ENCODE measurements at regions not wholly inside any gene's neighbourhood (a gene's known extent, or its start where the extent isn't known, plus 50 kb on each side); places are given as distances from the start of the nearest gene placed in this dataset.

DNA sequence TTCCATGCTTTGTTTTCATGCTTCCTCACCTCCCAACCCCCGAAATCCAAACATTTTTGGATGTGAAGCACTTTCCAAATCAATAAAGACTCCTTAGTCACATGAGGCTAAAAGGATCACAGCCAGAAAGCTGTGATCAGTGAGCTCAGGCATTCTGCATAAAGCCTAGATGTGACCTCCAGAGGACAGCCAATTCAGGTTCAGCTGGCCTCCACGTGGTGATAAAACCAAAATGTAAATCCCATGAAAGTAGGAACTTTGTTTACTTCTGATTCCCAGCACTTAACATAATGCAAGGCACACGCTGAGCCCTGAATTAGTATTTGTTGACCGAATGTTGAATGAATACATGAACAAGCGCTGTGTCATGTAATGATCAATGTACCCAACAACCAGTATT is 249.5 kb upstream of the EOMES start:
- TF ChIP-seq, protein P1, sequence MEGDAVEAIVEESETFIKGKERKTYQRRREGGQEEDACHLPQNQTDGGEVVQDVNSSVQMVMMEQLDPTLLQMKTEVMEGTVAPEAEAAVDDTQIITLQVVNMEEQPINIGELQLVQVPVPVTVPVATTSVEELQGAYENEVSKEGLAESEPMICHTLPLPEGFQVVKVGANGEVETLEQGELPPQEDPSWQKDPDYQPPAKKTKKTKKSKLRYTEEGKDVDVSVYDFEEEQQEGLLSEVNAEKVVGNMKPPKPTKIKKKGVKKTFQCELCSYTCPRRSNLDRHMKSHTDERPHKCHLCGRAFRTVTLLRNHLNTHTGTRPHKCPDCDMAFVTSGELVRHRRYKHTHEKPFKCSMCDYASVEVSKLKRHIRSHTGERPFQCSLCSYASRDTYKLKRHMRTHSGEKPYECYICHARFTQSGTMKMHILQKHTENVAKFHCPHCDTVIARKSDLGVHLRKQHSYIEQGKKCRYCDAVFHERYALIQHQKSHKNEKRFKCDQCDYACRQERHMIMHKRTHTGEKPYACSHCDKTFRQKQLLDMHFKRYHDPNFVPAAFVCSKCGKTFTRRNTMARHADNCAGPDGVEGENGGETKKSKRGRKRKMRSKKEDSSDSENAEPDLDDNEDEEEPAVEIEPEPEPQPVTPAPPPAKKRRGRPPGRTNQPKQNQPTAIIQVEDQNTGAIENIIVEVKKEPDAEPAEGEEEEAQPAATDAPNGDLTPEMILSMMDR (conservative IDR thresholded peaks at IDR 0.05; ENCODE audit: low read depth, low read length), result no peak
- no peak for TF ChIP-seq EZH2 (IDR thresholded peaks at IDR 0.05; ENCODE audit: borderline replicate concordance, low read depth, low read length, poor library complexity, severe bottlenecking)
